ENCODE measurements at regions not wholly inside any gene's neighbourhood (a gene's known extent, or its start where the extent isn't known, plus 50 kb on each side); places are given as distances from the start of the nearest gene placed in this dataset.

GRCh38 chr16:27719106-27719445 lies 169.1 kb downstream of the KATNIP start:
- H3K79me2 ChIP-seq (ENCODE audit: insufficient read depth, low read length) = no peaks in the 10 kb centered on the region
- no peaks in the 10 kb centered on the region for H3K36me3 ChIP-seq (ENCODE audit: insufficient read depth, low read length)
- H3K4me2 ChIP-seq (ENCODE audit: insufficient read depth, low read length) = no peak overlapping the region
- H3K27me3 ChIP-seq (ENCODE audit: insufficient read depth, low read length, poor library complexity) = no peaks in the 10 kb centered on the region
- no peak overlapping the region for H3K9ac ChIP-seq (ENCODE audit: low read depth, low read length)
- no peak for TF ChIP-seq EZH2 (IDR thresholded peaks at IDR 0.05; ENCODE audit: borderline replicate concordance, low read depth, low read length, severe bottlenecking)
- no peak for TF ChIP-seq CTCF (IDR thresholded peaks at IDR 0.05; ENCODE audit: borderline replicate concordance, extremely low read depth, low read length, poor library complexity, severe bottlenecking)
- no peaks in the 10 kb centered on the region for H4K20me1 ChIP-seq (ENCODE audit: insufficient read depth, low read length)
- ATAC-seq (ENCODE audit: insufficient read depth, low read depth) (no peak), DNase-seq (no peak)
- no peak overlapping the region for H3K27ac ChIP-seq (ENCODE audit: low read length)
- H3K9me3 ChIP-seq (ENCODE audit: insufficient read depth, low read length, severe bottlenecking) = no peaks in the 10 kb centered on the region
- no peak overlapping the region for H2AFZ ChIP-seq (ENCODE audit: low read depth, low read length)
- no peaks in the 10 kb centered on the region for H3K4me1 ChIP-seq (ENCODE audit: insufficient read depth, low read length)
- no peak overlapping the region for H3K4me3 ChIP-seq (ENCODE audit: low read depth in 1 of 2, low read length in 2 of 2)

GRCh38 chr16:27720731-27721530 lies 171.0 kb downstream of the KATNIP start:
- no peaks in the 10 kb centered on the region for H3K79me2 ChIP-seq (ENCODE audit: insufficient read depth, low read length)
- H3K9ac ChIP-seq (ENCODE audit: low read depth, low read length) = no peak overlapping the region
- no peak overlapping the region for H3K4me3 ChIP-seq (ENCODE audit: low read depth in 1 of 2, low read length in 2 of 2)
- H4K20me1 ChIP-seq (ENCODE audit: insufficient read depth, low read length) = no peaks in the 10 kb centered on the region
- TF ChIP-seq CTCF (IDR thresholded peaks at IDR 0.05; ENCODE audit: borderline replicate concordance, extremely low read depth, low read length, poor library complexity, severe bottlenecking) (no peak), EZH2 (IDR thresholded peaks at IDR 0.05; ENCODE audit: borderline replicate concordance, low read depth, low read length, severe bottlenecking) (no peak)
- no peaks in the 10 kb centered on the region for H3K27me3 ChIP-seq (ENCODE audit: insufficient read depth, low read length, poor library complexity)
- H3K36me3 ChIP-seq (ENCODE audit: insufficient read depth, low read length) = no peaks in the 10 kb centered on the region
- H3K27ac ChIP-seq (ENCODE audit: low read length) = no peak overlapping the region
- H2AFZ ChIP-seq (ENCODE audit: low read depth, low read length) = no peak overlapping the region
- H3K9me3 ChIP-seq (ENCODE audit: insufficient read depth, low read length, severe bottlenecking) = no peaks in the 10 kb centered on the region
- DNase-seq = no peak
- H3K4me1 ChIP-seq (ENCODE audit: insufficient read depth, low read length) = no peaks in the 10 kb centered on the region
- no peak for ATAC-seq (ENCODE audit: insufficient read depth, low read depth)
- no peak overlapping the region for H3K4me2 ChIP-seq (ENCODE audit: insufficient read depth, low read length)

GRCh38 chr16:27721531-27722181 lies 171.7 kb downstream of the KATNIP start:
- TF ChIP-seq CTCF (IDR thresholded peaks at IDR 0.05; ENCODE audit: borderline replicate concordance, extremely low read depth, low read length, poor library complexity, severe bottlenecking) = no peak
- TF ChIP-seq EZH2 (IDR thresholded peaks at IDR 0.05; ENCODE audit: borderline replicate concordance, low read depth, low read length, severe bottlenecking) = no peak
- Histone ChIP-seq H3K27me3 (ENCODE audit: insufficient read depth, low read length, poor library complexity) (no peaks in the 10 kb centered on the region), H4K20me1 (ENCODE audit: insufficient read depth, low read length) (no peaks in the 10 kb centered on the region), H3K4me3 (ENCODE audit: low read depth in 1 of 2, low read length in 2 of 2) (no peak overlapping the region), H3K79me2 (ENCODE audit: insufficient read depth, low read length) (no peaks in the 10 kb centered on the region), H3K4me2 (ENCODE audit: insufficient read depth, low read length) (no peak overlapping the region), H3K27ac (ENCODE audit: low read length) (no peak overlapping the region), H3K9ac (ENCODE audit: low read depth, low read length) (no peak overlapping the region), H3K9me3 (ENCODE audit: insufficient read depth, low read length, severe bottlenecking) (no peaks in the 10 kb centered on the region), H3K36me3 (ENCODE audit: insufficient read depth, low read length) (no peaks in the 10 kb centered on the region), H3K4me1 (ENCODE audit: insufficient read depth, low read length) (no peaks in the 10 kb centered on the region), H2AFZ (ENCODE audit: low read depth, low read length) (no peak overlapping the region)
- DNase-seq (no peak), ATAC-seq (ENCODE audit: insufficient read depth, low read depth) (no peak)
